GM19372 (cell line): ENCODE measurements at regions not wholly inside any gene's neighbourhood (a gene's known extent, or its start where the extent isn't known, plus 50 kb on each side); places are given as distances from the start of the nearest gene placed in this dataset.

Source experiments
- ATAC-seq: cut with Tn5 transposase; IDR thresholded peaks from one replicate; pipeline ENCODE4 v1.9.1; 2021; ENCODE audit warnings: mild to moderate bottlenecking, low read depth, moderate library complexity; ENCODE audit not compliant: unreplicated experiment

DNA sequence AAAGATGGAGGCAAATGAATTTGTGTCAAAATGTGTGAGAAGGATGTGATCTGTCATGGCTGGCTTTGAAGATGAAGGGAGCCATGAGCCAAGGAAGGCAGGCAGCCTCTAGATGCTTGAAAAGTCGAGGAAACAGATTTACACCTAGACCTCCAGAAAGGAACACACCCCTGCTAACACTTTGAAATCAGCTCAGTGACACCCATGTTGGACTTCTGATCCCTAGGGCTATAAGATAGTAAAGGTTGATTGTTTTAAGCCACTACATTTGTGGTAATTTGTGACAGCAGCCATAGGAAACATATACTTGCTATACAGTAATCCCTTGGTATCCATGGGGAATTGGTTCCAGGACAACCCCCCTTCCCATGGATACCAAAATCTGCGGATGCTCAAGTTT, 80.5 kb upstream of the DYRK2 start:
- ATAC-seq = no peak

DNA sequence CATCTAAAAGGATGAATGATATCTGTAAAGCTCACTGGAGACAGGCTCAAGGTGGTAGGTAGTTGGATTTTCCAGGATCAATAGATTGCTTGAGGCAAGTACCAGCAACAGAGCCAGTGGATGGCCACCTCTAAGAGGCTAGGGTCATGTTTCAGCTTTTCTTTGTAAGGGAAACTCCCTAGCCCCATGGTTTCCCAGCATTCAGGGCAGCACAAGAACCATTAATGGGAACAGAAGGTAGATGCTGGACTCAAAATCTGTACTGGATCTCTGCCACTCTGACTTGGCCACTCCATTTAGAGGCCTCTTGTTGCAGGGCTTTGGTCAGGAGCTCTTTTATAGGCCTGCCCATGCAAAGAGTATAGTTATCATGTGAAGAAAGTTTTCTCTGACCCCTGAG, 76.1 kb upstream of the DYRK2 start:
- no peak for ATAC-seq

DNA sequence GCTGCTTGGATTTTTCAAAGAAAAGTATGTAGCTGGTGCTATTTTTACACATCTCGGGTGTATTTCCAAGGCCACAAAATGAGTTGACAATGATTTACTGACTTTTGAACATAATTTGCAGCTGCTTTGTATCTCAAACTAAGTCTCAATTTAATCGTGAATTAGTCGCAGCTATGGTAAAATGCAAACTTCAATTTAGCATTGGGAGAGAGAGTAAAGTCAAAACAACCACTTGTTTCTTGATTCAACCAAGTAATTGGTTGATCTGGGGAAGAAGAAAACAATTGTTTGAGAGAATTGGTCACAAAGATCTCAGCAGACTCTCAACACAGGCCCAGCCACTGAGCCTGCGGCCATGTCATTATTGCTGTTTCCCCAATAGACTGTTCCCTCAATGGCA, 75.0 kb upstream of the DYRK2 start:
- ATAC-seq = no peak

DNA sequence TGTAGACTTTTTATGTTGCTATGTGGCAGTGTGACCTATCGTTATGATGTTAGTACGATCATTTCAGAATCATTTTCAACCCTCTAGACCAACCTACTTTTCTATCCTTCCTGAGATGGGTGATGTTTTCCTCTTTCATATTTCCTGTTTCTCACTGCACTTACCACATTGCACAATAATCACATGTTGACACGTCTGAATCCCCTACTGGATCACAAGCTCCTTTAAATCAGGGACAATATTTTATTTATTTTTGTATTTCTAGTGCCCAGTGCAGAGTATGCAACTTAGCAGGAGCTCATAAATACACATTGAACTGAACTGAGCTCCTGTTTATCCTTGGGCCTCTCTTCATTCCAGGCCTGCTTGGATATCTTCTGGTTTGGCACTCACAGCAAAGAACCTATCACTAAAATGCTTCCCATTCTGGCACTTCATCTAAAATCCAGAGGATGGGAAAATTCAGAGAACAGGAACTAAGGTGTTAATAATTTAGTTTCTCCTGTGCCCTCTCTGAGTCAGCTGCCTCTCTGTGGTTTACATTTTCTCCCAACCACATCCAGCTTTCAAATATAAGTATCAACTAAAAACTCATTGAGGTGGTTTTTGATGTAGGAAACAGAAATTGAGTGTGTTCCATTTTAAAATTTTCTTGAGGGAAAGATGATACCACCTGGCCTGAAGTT, 69.4 kb upstream of the DYRK2 start:
- ATAC-seq = no peak

DNA sequence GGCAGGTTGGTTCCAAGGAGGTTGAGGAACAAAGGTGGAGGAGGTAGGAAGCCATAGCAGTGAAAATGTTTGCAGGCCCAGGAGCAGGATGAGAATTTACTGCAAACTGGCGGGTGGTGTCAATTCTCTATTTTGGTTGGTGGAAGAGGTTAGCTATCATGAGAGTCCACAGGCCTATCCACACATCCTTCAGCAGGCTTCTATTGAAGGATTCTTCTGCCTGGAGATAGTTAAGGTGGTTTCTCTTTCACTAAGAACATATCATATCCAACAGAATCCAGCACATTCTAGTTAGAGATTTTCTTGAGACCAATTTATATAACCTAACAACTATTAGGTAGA, 68.9 kb upstream of the DYRK2 start:
- ATAC-seq = no peak

DNA sequence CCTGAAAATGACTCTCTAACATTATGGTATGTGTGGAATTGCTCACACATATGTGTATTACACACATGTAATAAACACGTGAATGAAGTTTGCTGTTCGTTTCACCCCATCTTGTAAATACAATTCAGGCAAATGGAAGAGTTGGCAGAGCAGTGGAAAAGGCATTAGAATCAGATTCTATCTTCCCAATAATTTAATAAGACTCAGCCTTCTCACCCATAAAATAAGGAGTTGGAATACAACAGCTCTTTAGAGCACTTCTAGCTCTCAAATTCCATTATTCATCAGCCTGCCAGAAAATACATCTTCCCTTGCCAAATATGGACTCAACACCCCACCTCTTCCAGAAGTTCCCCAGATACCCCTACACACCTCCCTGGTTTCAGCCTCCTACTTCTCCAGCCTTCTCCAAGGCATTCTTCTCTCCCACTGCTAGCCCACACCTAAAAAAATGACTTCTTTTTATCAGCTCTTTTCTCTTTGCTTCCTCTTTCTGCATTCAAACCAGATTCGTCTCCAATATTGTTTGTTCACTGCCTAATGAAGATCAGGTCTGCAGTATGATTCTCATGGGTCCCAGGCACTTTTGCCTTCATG, 66.2 kb upstream of the DYRK2 start:
- no peak for ATAC-seq

DNA sequence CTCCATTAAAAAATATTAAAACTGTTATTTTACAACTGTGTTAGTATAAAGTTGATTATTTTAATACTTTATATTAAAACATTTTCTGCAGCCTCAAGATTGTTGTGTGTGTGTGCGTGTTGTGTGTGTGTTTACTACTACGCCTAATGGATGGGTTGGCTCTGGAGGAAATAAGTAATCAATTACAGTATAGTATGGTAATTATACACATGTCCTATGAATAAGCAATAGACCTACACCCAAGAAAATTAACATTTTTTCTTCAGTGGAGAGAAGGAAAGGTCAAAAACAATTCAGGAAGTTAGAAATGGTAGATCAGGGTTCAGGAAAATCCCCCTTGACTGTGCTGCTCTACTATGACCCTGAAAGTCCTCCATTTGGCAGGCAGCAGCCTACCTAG, 65.7 kb upstream of the DYRK2 start:
- ATAC-seq = no peak

DNA sequence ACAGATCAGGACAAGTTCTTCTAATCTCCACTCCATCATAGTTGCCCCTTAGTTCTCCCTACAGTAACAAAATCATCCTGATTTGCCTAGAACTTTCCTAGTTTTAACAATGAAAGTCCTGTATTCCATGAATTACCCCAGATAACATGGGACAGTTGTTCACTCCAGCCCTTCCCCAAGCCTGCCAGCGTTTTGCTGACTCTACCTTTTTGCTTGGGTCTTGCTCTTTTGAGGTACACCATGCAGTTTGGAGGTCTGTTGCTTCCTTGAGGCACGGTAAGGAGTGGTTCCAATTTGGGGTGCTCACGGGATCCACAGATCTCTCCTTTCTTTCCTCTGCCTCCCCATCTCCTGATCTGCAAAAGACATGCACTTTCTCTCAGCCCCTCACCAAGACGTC, 61.6 kb upstream of the DYRK2 start:
- ATAC-seq = no peak

DNA sequence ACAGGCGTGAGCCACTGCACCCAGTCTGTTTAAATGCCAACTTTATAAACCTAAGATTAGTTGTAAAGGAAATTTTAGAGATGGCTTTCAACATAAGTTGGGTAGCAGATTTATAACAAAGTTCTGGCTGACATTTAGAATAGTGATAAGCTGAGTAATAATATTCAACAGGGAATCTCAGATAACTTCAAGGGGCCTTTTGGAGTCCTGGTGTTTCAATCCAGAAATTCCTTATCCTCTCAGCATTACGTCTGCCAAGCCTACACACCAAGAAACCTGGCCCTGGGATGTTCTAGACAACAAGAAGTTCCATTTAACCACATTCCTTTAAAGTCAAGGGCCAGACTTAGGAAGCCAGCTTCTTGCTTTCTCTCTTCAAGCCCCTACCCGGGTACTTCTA, 59.5 kb upstream of the DYRK2 start:
- no peak for ATAC-seq

DNA sequence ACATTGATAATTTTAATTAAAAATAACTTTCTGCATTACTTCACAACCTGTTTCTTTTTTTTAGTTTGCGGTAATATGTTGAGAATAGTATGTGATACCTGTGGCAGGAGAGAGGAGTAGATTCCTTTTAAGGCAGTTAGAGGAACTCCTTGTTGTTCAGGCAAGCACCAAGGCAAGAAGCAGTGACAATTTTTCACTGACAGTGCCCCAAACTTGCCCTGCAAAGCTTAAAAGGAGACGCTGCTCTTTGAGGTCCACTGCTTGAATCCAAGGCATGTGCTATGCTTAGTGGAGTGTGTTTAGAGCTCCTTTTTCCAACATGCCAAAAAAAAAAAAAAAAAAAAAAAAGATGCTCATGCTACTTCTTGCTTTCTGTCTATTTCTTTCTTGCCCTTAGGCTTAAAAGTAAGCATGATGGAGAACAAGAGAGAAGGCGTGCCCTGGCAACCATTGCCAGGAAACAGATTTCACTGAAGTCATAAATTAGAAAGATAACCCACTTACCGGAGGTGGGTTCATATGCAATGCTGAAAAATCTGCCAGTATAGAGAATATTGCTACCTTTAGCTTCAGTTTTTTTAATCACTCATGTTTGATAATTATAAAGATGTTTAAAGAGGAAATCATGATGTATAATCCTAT, 58.3 kb upstream of the DYRK2 start:
- no peak for ATAC-seq

DNA sequence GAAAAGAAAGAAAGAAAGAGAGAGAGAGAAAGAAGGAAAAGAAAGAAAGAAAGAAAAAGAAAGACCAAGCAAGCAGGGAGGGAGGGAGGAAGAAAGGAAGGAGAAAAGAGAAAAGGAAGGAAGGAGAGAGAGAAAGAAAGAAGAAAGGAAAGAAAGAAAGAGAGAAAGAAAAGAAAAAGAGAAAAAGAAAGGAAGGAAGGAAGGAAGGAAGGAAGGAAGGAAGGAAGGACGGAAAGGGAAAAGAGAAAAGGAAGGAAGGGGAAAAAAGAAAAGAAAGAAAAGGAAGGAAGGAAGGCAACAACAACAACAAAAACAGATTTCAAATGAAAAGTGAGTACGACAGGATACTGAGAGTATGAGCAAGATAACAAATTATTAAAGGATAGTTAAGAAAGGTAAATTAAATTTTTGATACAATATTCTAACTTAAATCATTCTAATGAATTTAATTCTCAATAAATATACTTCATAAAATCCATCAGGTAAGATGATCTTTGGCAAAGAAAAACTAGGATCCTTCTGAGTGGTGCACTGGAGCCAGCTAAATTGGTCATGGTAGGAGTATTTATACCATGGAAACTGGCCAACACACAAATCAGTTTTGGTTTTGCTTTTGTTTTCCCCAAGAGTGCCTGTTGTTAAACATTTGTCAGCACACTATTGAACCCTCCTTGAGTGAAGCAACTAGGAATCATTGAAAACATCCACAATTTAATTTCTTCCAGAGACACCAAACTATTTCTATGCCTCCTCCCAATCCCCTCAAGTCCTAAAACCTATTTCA, 56.1 kb upstream of the DYRK2 start:
- ATAC-seq = peak; percentile 91

DNA sequence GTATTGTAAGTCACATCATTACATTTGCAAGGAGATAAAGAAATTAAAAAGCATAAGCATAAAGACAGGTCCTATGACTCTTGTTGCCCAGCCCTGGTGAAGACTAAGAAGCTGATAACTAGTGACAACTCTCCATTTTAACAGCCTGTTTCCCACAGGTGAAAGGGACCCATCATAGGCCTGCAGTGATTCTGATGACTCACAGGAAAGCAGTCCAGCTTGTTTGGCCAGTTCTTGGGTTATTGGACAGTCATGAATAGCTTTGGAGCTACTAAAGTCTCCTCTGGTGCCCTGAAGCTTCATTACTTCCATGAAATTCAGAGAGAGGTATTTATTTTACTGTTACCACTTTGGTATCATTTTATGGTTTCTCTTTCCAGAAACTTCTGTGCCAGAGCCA, 55.5 kb upstream of the DYRK2 start:
- ATAC-seq = peak; percentile 10

DNA sequence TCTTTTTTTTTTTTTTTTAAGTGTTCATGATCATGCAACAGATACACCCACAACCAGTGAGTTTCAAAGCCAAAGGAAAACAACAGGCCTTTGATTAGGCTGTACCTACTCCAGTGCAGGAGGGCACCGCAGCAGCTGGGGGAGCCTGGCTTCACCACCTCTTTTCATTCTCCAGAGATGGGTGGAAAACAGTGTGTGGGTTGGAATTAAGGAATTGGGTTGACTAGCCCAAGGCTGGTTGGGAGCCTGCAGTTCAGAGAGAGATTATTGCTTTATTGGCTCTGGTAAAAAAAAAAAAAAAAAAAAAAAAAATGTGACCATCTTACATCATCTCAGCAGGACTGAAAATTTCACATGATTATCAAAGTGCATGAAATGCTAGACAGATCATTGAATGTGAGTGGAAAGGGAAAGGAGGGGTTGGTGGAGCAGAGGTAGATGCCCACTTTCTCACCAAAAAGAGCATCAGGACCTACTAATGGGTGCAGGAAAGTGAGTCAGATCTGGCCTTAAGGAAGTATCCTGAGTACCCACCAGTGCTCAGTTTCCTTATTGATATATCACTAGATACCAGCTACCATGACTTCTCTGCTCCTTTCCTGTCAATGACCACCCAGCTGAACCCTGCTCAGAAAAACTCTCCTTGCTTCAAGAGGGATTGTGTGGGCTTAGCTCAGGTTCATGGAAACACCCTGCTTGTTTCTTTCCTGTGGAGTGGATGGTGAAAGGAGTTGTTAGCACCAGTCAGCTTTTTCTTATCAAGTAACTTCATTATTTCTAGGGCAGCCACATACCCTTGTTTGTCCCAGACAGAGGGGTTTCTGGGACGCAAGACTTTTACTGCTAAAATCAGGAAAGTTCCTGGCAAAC, 54.8 kb upstream of the DYRK2 start:
- no peak for ATAC-seq

DNA sequence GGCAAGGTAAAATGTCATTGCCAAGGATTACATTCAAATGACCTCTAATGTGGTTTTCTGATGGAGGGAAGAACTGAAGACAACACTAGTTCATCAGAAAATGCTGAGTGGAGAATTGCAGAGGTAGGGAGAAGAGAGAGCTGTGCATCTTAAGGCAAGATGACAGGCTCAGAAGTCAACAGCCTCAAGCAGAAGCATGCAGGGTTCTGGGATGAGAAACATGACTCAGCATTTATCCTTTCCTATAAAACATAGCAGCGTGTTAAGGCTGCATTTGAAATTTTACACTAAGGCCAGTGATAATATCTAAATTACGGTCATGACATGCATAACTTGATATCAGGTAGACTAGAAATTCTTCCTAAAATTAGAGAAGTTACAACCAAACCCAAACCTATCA, 53.7 kb upstream of the DYRK2 start:
- no peak for ATAC-seq

DNA sequence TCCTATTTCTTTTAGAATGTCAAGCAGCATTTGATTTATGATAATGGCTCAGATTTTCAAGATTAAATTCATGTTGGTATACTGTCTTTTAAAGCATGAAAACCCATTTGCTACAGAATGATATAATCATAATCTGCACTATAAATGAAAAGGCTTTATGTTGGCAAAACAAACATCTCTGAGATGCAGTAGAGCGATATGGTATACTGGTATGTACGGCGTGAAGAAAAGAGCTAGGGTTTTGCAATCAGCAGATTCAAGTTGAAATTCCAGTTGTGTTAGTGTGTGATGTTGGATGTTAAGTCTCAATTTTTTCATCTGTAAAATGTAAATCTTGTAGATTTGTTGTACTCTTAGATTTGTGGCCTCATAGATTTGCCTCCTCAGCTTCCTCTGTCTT, 53.2 kb upstream of the DYRK2 start:
- no peak for ATAC-seq

DNA sequence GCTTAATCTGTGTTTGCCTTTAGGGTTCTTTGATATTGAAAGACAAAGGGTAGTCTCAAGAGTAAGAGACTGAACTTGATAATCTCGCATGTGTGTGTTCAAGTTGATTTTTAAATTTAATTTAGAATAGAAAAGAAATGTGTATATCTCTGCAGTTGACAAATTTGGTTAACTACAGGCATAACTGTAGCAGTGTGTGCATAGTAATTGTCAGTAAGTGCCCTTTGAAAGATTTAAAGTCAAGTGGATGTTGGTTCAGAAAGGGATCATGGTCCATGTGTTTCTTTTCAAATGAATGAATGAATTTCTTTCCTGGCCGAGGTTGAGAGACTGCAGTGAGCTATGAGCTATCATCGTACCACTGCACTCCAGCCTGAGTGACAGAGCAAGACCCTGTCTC, 49.9 kb upstream of the DYRK2 start:
- ATAC-seq = no peak
